Pancreas (tissue), 10 donors: ENCODE measurements at regions not wholly inside any gene's neighbourhood (a gene's known extent, or its start where the extent isn't known, plus 50 kb on each side); places are given as distances from the start of the nearest gene placed in this dataset.
"Not testable (repeated sequence)": the region's sequence is repeated elsewhere in the genome, so short reads cannot be mapped to it uniquely, and the experiment has no call there.

Experiments
- ATAC-seq, 4 donors: fragments of 200-7000 bp; cut with Tn5 transposase; one replicate each; pipeline versions ENCODE4 v1.8.0 to v1.9.1; 2020; ENCODE audit warnings: mild to moderate bottlenecking in 4 of 4, moderate library complexity in 4 of 4
- DNase-seq, 6 donors: peaks; one replicate each; pipeline ENCODE4 v3.0.0-alpha.2; 2020
- FAIRE-seq: peaks from 2 replicates; lab custom pipeline; 2012; peaks lifted over from hg19 to GRCh38; lab: Jason Lieb, UNC
- H3K27ac ChIP-seq, 4 donors: fragments of 200-600 bp; sonication (generic); 1 replicate in 3 of 4; 2 replicates in 1 of 4; pipeline versions ENCODE4 v1.5.0 to v1.8.0; 2020
- H3K27me3 ChIP-seq, 4 donors: fragments of 200-600 bp; one replicate each; pipeline ENCODE4 v1.8.0; 2021
- H3K36me3 ChIP-seq, 3 donors: fragments of 200-600 bp; sonication (generic) in 1 of 3; one replicate each; pipeline versions ENCODE4 v1.5.0 to v1.8.0; 2020 to 2021
- H3K4me1 ChIP-seq, 3 donors: fragments of 200-600 bp; one replicate each; pipeline ENCODE4 v1.8.0; 2021
- H3K4me3 ChIP-seq, 4 donors: fragments of 200-600 bp; sonication (generic) in 2 of 4; one replicate each; pipeline versions ENCODE4 v1.5.0 to v1.8.0; 2020 to 2021
- H3K9me3 ChIP-seq, 4 donors: fragments of 200-600 bp; one replicate each; pipeline ENCODE4 v1.8.0; 2021
- CTCF ChIP-seq, 4 donors: fragments of 200-600 bp; sonication (generic) in 3 of 4; IDR thresholded peaks; one replicate each; pipeline versions ENCODE4 v1.5.0 to v1.8.0; 2021; ENCODE audit warnings: antibody characterized with exemption in 4 of 4
- WGBS, 2 donors: extraction: QIAGEN DNeasy Blood & Tissue Kit; methylation state at CpG; one replicate each; pipeline ENCODE4 v1.1.7; 2013; 5-methylcytosine and 5-hydroxymethylcytosine counted together
- intact Hi-C, 3 donors: fragments of 100-400 bp; cut with DNase I; formaldehyde crosslinking; loops; one replicate each; pipeline versions ENCODE4 v1.11.1 to v1.14.2; 2022
- donor health status: healthy with polysubstance abuse.
- donor health status: DM: no; HTN: no; CAD: no; lungs with moderate emphysema.
- donor health status: DM: no; HTN: no; CAD: no.
- donor health status: control.
- donor health status: control.
- donor health status: Bipolar disorder and iron deficiency.
- donor health status: DM: yes; HTN: yes; CAD: no.
- donor health status: DM: no; HTN: no; CAD: no.
- donor health status: DM: no; HTN: no; CAD: no.
- donor health status: DM: yes; HTN: yes; CAD: no.

- no peaks in the 10 kb centered on the region for H3K4me1 ChIP-seq
- H3K27me3 ChIP-seq: no peaks in the 10 kb centered on the region
- H3K9me3 ChIP-seq: no peaks in the 10 kb centered on the region
- intact Hi-C loops: no loop called here
- TF ChIP-seq CTCF (IDR thresholded peaks at IDR 0.05): no peak
- no peak overlapping the region for H3K4me3 ChIP-seq
- no peak for DNase-seq
- FAIRE-seq: no peak
- no peak overlapping the region for H3K27ac ChIP-seq
- no peaks in the 10 kb centered on the region for H3K36me3 ChIP-seq
- ATAC-seq: no peak
Measured at GRCh38 chr5:117359895-117360294, 785.3 kb upstream of the SEMA6A start.

GRCh38 chr5:117357886-117358285 is 783.3 kb upstream of the SEMA6A start:
- DNase-seq: no peak
- H3K27ac ChIP-seq: no peak overlapping the region
- no peak for ATAC-seq
- H3K9me3 ChIP-seq: no peaks in the 10 kb centered on the region
- FAIRE-seq: no peak
- TF ChIP-seq CTCF (IDR thresholded peaks at IDR 0.05): no peak
- no peaks in the 10 kb centered on the region for H3K4me1 ChIP-seq
- 54 to 65% methylated on average over 3 of the region's 3 CpGs for WGBS, 2 donors
- intact Hi-C loops: no loop called here
- no peaks in the 10 kb centered on the region for H3K36me3 ChIP-seq
- H3K4me3 ChIP-seq: no peak overlapping the region
- no peaks in the 10 kb centered on the region for H3K27me3 ChIP-seq

- intact Hi-C loops: no loop called here
- Histone ChIP-seq H3K27me3 (peaks cover 0 to 3% (median 0%) of the 10 kb centered on the region in 4 donors), H3K36me3 (no peaks in the 10 kb centered on the region), H3K27ac (no peak overlapping the region), H3K4me1 (no peaks in the 10 kb centered on the region), H3K9me3 (no peaks in the 10 kb centered on the region), H3K4me3 (no peak overlapping the region)
- no peak for TF ChIP-seq CTCF (IDR thresholded peaks at IDR 0.05)
- no peak for ATAC-seq
- DNase-seq: no peak
- no peak for FAIRE-seq
- WGBS, 2 donors: 48 to 54% methylated on average over 2 of the region's 2 CpGs
Measured at GRCh38 chr5:117347280-117347679, 772.7 kb upstream of the SEMA6A start.

- intact Hi-C loops, H3K9me3 ChIP-seq, H3K27ac ChIP-seq, DNase-seq, H3K27me3 ChIP-seq, H3K36me3 ChIP-seq, H3K4me3 ChIP-seq, ATAC-seq, H3K4me1 ChIP-seq, FAIRE-seq: not testable (repeated sequence)
- 61 to 70% methylated on average over 13 of the region's 13 CpGs for WGBS, 2 donors
Measured at GRCh38 chr5:117343726-117344125, 769.1 kb upstream of the SEMA6A start.

- ATAC-seq: no peak
Measured at GRCh38 chr5:117337064-117337749, 762.6 kb upstream of the SEMA6A start.

More at GRCh38 chr5:117337064-117337749, 762.6 kb upstream of the SEMA6A start:
- intact Hi-C loops: no loop called here
- Histone ChIP-seq H3K27me3 (no peaks in the 10 kb centered on the region), H3K36me3 (no peaks in the 10 kb centered on the region), H3K4me3 (no peak overlapping the region), H3K27ac (no peak overlapping the region), H3K9me3 (no peaks in the 10 kb centered on the region), H3K4me1 (no peaks in the 10 kb centered on the region)
- TF ChIP-seq CTCF (IDR thresholded peaks at IDR 0.05): no peak
- DNase-seq: no peak
- 58 to 64% methylated on average over 4 of the region's 4 CpGs for WGBS, 2 donors
- no peak for FAIRE-seq
